NCI-H510A treated with DMSO at 0.1 percent for 48 hours (cell line): ENCODE measurements at regions not wholly inside any gene's neighbourhood (a gene's known extent, or its start where the extent isn't known, plus 50 kb on each side); places are given as distances from the start of the nearest gene placed in this dataset.

ENCODE experiments used
- DNase-seq: peaks from one replicate; lab custom pipeline; 2025; lab: John Stamatoyannopoulos, UW

- no peak for DNase-seq
Observed at GRCh38 chr7:39890411-39890810, 59.6 kb upstream of the CDK13 start.

GRCh38 chr7:39891894-39892293, 58.2 kb upstream of the CDK13 start:
- DNase-seq = no peak

GRCh38 chr7:39892361-39892760, 57.7 kb upstream of the CDK13 start:
- no peak for DNase-seq

GRCh38 chr7:39894904-39895303, 55.2 kb upstream of the CDK13 start:
- DNase-seq = no peak

GRCh38 chr7:39896840-39897239, 53.2 kb upstream of the CDK13 start:
- DNase-seq = no peak

GRCh38 chr7:39898867-39899266, 51.2 kb upstream of the CDK13 start:
- no peak for DNase-seq
